Bone marrow (tissue), 2 donors: ENCODE measurements at regions not wholly inside any gene's neighbourhood (a gene's known extent, or its start where the extent isn't known, plus 50 kb on each side); places are given as distances from the start of the nearest gene placed in this dataset.

Source experiments
- DNase-seq, 2 donors: peaks; one replicate each; lab custom pipeline; 2025; lab: John Stamatoyannopoulos, UW

DNA sequence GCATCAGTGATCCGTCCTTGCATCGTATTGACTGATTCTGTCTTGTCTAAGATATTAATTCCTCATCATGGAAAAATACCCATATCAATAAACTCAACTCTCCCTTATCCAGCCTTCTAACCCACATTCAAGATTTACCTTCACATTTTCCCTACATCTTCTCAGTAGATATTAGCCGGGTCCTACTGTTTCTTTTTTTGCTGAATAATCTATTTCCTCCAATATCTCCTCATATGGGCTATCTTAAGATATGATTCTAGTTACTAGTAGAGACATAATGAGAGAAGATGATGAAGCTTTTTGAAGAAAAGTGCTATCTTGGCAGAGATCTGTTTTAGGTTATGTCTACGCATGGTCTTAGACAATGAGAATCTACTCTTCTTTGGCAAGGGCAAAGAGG lies 785.8 kb downstream of the BRINP1 start:
- no peak for DNase-seq

DNA sequence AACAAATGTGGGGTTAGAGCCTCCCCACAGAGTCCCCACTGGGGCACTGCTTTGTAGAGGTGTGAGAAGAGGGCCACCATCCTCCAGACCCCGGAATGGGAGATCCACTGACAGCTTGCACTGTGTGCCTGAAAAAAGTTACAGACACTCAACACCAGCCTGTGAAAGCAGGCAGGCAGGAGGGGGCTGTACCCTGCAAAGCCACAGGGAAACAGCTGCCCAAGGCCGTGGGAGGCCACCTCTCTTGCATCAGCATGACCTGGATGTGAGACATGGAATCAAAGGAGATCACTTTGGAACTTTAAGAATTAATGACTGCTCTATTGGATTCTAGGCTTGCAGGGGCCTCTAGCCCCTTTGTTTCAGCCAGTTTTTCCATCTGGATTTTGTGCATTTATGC lies 782.3 kb downstream of the BRINP1 start:
- no peak for DNase-seq

DNA sequence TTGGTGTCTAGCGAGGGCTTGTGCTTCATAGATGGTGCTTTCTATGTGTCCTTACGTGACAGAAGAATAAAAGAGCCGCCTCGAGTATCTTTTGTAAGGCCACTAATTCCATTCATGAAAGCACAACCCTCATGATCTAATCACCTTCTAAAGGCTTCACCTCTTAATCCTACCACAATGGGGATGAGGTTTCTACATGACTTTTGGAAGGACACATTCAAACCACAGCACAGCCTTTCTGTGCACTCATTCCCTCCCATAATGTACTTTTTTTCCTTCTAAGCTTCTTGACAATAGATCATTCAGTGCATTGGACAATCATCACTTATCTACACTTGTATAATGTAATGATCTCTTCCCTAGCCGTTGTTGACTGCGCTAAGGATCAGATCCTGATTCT lies 774.8 kb downstream of the BRINP1 start:
- DNase-seq = no peak

DNA sequence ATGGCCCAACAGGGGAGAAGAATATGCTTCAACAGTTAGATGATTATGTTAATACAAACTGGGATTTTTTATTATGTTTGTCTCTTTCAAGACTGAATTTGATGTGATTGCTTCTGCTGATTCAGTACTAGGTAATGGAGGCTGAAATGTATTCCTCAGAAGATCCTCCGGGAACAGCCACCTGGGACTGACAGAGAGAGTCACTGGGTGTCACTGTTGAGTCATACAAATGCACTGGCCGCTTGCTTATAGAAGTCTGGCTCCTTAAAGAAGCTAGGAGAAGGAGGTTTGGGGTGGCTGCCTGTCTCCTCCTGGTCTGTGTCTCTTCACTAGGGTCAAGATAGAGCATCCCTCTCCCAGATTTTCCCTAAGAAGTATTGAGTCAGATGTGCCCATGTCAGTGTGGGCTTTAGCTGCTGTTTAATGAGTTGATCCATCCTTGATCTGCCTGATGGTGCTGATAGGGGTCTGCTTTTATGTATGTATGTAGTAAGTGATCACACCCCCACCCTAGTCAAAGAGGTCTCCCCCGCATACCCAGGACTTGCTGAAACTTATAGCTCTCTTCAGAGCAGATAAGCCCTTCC lies 773.4 kb downstream of the BRINP1 start:
- no peak for DNase-seq

DNA sequence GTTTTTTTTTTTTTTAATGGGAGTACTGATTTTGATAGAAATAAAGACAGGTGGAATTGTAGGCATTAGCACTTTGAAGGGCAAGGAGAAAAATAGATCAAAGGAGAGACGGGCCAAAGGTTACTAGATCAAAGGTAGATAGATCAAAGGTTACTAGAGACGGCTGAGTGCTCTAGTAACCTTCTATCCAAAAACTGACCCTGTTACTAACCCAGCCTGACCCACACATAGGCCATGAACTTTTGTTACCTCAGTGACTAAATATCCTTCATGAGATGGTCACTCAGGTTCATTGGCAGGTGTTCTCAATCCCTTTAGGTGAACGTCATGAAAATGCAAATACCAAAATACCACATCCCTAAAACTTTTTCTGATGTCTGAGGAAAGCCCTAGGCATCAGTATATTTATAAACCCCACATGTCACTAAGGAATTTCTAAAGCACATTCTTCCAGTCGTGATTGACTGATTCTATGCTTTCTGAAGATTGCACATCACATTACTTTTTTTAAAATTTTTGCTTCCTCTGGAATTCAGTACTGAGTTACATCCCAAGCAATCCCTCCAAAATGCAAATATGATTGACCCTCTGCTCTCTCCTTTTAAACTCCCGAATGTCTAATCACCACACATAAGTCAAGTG lies 772.7 kb downstream of the BRINP1 start:
- no peak for DNase-seq

DNA sequence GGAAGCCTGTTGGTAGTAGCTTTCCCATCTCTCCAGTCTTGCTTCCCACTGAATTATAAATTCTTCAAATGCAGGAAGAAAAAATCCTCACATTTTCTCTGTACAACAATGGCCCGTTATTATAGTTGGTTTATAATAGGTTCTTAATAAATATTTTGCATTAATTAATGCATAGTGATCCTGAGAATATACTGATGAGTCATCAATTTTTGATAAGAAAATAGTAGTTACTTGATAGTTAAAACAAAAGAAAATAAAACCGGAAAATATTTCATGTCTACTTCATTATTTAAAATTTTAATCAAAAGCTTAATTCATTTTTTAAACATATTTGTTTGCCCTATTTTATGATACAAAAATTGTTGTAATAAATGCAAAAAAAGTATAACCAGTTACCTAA lies 762.6 kb downstream of the BRINP1 start:
- no peak for DNase-seq

DNA sequence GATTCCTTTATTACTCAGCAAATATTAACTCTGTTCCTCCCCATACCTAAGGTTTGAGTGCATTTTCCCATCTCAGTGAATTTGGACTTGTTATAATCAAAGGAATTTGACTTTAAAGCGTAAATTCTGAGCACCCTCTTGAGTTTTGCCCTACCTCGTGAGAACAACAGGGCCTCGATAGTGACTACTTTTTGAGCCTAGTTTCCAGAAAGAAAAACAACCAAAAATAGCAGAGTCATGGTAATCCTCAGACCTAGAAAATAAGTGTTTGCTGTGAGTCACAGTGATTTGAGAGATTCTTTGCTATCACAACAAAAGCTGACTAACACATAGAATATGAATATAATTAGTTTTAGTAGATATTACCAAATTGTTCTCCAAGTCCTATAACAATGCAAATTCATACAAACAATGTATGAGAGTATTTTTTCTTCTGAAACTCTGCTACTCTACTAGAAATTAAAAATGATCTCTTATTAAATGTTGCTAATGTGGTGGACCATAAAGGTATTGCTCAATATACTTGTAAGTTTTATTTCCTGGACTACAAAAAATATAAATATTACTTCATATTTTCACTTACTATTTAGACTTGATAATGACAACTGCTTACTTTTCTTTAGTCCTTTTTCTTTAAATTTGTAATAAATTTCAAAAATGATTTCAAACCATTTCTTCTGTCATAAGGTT lies 759.7 kb downstream of the BRINP1 start:
- DNase-seq = no peak

DNA sequence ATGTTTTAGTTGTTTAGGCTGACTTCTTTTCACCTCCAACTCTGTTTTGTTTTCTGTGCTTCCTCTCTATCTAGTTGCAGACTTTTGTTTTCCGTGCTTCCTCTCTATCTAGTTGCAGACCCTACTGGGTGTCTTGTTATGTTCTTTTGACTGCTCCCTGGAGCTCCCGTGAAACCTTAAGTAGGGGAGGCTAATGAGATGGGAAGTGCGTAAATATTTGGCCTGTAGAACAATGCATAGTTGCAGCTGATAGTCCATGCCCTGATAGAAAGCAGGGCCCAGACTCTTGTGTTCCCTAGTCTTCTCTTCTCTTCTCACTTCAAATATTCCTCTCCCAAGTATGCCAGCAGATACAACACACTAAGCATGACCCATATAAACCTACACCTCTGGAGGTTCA lies 757.0 kb downstream of the BRINP1 start:
- DNase-seq = no peak

DNA sequence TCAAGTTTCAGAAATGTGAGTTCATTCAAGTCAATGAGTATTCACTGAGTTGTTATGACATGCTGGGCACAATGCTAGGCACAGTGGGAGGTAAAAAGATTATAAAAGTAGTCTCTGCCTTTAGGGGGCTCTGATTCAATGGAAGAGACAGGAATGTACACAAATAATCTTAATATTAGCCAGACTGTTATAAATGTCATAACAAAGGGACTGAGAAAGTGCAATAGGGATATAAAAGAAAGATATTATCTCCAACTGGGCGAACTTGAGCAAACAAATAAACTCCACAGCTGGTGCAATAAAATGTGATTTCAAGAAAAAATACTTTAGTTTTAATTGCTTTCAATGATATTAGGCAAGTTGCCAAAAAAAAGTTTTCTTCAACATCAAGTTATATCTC lies 755.2 kb downstream of the BRINP1 start:
- DNase-seq = no peak

DNA sequence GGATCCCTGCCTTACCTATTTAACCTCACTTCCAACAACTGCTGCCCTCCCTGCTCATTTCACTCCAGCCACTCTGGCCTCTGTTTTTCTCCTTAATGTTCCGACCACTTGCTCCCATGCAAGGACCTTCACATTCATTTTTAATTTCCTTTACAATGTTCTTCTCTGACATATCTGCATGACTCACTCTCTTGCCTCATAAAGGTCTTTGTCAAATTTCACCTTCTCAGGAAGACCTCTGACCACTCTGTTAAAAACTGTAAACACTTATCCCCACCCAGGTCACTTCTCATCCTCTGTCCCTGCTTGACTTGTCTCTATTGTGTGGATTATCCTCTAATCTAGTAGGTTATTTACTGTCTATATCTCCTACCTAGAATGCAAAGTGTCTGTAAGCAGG lies 751.2 kb downstream of the BRINP1 start:
- no peak for DNase-seq

DNA sequence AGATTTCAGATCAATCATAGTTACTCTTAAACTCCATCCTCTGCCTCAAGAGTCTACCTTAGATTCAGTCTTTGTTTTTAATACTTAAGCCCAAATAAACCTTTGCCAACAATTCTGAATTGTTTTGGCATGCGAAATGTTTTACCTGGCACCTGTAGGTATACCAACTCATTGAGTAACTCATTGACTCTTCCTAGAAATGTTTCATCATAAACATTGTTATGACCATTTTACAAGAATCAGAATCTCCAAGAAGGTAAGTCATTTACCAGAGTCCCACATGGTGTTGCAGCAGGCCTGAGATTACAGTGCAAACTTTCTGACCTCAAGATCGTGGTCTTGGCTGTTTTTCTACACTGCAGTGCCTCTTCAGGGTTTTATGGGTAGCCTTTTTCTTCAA lies 750.4 kb downstream of the BRINP1 start:
- no peak for DNase-seq

DNA sequence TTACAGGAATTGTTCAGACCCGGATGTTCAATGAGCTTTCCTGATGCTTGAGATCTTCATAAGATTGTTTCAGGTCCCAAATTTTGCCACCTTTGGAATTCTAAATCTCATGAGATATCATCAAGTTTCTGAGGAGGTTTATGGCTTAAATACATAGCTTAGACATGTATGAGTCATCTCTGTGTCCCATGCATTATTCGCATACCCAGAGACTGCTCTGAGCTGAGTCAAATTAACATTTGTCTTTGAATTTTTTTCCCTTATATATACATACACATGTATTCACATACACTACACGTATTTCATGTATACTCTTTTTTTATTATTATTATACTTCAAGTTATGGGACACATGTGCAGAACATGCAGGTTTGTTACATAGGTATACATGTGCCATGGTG lies 744.6 kb downstream of the BRINP1 start:
- DNase-seq = no peak

DNA sequence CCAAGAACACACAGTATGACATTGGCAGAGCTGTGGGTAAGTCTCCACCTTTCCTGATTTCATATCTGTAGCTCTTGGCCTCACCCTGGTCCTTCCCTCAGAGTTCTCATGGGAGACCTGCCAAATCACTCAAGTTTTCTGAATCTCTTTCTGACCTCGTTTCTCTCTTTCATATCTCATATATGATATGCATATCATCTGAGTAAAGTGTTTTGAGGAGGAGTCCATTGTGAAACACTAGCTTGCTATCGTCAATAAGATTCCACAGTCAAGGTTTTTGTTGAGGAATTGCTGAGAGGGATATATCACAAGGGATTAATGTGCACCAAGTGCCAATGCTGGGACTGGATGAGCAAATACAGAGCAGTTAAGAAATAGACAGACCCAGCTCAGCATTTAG lies 739.2 kb downstream of the BRINP1 start:
- no peak for DNase-seq

DNA sequence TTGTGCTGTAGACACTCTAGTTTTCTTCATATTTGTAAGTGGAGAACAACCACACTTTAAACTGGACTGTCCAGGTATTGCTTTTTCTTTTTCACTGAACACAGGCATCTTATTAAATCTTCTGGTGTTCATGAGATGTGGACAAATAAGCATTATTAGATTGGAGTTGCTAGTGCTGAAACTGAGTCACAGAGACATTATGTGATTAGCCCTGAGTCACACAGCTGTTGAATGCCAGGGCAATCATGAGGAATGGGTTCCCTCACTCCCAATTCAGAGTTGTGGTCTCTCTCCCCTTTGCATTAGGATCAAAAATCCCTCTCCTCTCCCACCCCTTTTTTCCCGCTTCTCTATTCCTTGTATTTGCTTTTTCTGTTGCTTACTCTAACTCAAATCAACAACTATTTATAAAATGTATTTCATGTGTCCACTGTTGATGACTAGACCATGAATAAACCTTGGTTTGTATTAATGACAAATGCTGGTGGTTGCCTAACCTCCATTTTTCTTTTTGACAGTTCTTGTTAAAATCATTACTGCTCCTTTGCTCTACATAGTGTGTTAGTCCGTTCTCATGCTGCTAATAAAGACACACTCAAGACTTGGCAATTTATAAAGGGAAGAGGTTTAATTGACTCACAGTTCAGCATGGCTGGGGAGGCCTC lies 738.2 kb downstream of the BRINP1 start:
- no peak for DNase-seq

DNA sequence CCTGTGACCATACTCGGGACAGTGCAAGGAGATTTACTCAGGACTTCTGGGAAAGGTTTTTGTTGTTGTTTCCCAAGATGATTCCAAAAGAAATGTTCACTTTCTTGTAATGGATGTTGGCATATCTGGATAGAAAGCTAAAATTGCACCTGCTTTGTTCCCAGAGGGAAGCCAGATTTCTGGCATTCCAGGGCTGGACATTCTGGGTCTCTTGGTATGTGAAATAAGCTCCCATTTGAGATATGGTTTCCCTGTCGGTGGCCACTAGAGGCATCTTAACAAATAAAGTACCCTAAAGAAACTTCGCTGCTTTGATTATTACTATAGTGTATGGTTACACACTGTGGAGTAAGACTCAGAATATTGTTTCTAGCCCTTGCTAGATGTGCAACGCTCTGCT lies 737.3 kb downstream of the BRINP1 start:
- no peak for DNase-seq

DNA sequence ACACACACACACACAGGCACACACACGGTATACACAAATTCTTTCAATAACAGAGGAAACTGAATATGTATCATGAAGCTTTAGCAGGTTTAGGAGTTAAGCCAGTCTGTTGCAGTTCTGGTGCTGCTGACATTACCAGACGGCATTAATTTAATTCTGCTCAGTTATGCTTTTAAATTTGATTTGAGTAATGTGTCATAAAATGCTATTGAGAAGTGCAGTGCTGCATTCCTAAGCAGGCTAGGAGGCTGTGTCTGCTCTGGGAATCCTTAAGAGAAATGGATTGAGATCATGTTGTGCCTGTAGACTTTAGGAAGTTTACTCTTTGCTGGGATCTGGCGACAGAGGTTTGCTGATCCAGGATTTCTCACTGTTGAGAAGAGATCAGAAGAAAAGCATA lies 733.8 kb downstream of the BRINP1 start:
- no peak for DNase-seq

DNA sequence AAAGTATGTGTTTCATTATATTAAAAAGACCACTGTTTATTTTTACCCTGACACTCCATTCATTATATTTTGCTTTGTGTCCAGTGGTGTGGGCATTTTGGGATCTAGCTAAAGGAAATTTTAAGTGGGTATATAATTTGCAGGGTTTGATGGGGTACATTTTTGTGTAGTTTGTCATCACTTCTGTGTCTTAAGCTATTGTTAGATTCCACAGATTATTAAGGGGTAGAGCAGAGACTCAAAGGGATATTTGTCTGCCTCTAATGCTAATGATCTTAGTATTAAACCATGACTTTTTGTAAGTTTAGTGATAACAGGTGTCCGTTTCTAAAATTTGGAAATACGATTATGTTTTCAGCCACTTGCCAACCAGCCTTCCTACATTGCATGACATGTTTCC lies 731.6 kb downstream of the BRINP1 start:
- DNase-seq = no peak

DNA sequence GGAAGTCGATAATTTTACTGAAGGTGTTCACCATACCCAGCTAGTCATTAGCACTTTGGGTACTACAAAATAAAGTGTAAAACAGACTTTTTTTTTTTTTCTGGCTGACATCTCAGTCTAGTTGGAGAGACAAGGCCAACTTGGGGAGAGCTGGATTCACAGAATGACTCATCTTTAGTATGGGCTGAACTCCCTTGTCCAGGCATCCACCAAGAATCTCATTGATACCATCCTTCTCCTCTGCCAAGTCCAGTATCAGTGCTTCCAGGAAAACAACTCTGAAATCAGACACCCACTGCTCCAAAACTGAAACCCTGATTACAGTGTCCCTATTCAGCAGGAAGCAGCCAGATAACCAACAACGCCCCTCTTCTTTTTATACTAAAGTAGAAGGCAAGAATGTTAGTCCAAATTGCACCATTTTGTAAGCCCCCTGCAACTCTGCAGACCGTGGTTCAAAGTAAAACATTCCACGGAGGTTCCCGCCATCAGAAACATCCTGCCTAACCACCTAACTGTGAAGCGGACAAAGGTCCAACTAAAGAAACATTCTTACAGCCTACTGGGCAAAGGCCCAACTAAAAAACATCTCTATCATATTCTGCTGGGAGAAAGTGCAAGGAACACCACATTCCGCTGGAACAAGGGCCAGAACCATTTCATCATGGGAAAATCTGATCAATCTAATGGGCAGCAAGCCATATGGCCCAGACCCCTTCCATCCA lies 728.2 kb downstream of the BRINP1 start:
- no peak for DNase-seq

DNA sequence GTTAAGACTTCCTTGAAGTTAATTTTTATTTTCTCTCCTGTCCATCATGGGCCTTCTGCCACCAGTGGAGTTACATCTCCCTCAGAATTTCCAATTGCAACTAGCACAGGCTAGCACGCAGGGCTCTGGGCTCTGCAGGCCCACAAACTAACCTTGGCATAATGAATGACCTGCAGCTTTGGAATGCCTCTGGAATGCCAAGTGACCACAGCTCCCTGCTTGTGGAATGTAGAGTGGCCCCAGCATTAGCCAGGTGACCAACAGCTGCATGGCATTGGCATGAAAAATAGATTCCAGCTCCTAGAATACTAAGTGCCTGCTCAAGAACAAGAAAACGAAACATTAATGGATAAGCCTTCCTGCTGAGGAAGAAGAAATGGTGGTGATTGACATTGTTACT lies 726.1 kb downstream of the BRINP1 start:
- DNase-seq = no peak

DNA sequence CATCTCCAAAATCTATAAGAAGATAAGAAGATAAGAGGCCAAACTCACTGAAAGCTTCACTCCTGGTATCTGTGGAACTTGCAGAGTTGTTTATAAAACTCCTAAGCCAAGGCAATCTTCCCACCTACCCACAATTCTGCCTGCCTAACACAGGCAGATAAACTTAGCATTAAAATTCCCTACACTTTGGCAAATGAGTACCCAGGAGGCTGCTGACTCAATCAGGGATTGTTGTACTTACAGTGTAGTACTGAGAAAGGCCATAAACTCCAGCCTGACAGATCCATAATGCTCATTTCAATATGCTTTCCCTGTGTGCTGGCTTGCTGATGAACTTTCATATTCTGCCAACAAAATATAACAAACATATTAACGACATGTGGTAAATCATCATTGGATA lies 725.2 kb downstream of the BRINP1 start:
- no peak for DNase-seq

DNA sequence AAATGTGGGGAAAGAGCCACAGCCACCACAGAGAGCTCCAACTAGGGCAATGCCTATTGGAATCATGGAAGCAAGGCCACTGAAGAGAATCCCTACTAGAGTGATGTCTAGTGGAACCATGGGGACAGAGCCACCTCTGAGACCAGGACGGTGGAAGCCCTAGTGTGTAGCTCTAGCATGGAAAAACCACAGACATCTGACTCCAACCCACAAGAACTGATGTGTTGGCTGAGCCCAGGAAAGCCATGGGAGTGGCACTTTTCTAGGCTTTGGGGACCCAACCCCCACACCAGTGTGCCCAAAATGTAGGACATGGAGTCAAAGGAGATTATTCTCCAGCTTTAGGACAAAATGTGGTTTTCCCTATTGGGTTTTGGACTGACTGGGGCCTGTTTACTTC lies 721.9 kb downstream of the BRINP1 start:
- no peak for DNase-seq

DNA sequence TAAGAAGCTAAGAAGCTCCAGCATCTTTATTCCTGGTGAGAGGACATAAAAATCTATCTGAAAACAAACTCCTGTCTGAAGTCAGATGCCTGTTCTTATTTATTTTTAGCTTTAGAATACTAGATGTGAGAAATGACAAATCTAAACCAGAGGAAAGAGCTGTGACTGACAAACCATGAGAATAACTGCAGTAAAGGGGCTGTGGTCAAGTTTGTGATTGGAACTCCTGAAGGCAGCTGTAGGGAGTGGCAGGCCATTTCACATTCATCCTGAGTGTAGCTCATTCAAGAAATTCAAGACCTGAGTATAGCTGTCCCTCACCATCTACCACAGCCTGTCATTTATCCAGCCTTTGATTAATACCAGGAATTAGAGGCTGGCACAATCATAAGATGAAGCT lies 718.8 kb downstream of the BRINP1 start:
- no peak for DNase-seq

DNA sequence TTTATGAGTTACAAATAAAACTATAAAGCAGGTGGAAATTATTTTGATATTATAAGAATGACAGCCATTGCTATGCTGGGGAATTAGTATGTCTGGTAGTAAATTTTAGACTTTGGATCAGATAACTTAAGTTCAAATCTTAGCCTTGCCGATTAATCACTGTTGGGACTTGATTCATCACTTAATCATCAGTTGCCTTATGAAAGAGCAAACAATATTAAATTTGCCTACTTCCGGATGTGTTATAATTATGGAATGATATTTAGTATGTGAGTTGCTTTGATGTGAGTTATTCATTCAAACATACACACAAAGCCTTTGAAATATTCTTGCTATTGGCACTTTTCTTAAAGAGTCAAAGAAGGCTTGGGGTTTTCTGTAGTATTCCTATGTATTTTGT lies 717.7 kb downstream of the BRINP1 start:
- no peak for DNase-seq
